ENCODE measurements at regions not wholly inside any gene's neighbourhood (a gene's known extent, or its start where the extent isn't known, plus 50 kb on each side); places are given as distances from the start of the nearest gene placed in this dataset.

DNA sequence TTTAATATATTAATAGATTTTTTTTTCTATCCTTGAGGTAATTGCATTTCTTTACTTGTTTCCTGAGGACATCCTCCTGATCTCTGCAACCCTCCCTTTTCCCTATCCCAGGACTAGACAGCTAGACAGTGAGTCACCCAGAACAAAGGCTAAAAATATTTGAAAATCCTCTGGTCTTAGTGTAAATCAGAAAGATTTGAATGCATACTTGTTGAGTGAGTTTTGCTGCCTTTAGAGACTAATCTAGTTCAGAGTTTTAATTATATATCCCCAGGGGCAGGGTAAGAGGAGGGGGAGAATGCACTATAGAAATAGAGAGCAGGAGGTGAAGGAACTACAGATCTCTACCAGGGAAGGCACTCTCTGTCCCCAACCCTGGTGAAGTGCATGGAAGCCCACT is 202.3 kb upstream of the TCF4 start:
- no peak for TF ChIP-seq MAFK (IDR thresholded peaks at IDR 0.05; ENCODE audit: low read length)
- no peak for TF ChIP-seq DPF2 (IDR thresholded peaks at IDR 0.05)
- no peak for TF ChIP-seq YBX1 (IDR thresholded peaks at IDR 0.05)
- no peak for TF ChIP-seq HCFC1 (IDR thresholded peaks at IDR 0.05; ENCODE audit: low read depth, low read length)
- TF ChIP-seq, protein P1, sequence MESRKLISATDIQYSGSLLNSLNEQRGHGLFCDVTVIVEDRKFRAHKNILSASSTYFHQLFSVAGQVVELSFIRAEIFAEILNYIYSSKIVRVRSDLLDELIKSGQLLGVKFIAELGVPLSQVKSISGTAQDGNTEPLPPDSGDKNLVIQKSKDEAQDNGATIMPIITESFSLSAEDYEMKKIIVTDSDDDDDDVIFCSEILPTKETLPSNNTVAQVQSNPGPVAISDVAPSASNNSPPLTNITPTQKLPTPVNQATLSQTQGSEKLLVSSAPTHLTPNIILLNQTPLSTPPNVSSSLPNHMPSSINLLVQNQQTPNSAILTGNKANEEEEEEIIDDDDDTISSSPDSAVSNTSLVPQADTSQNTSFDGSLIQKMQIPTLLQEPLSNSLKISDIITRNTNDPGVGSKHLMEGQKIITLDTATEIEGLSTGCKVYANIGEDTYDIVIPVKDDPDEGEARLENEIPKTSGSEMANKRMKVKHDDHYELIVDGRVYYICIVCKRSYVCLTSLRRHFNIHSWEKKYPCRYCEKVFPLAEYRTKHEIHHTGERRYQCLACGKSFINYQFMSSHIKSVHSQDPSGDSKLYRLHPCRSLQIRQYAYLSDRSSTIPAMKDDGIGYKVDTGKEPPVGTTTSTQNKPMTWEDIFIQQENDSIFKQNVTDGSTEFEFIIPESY (CRISPR knock-in tag; IDR thresholded peaks at IDR 0.05): no peak
- TF ChIP-seq, protein P2, sequence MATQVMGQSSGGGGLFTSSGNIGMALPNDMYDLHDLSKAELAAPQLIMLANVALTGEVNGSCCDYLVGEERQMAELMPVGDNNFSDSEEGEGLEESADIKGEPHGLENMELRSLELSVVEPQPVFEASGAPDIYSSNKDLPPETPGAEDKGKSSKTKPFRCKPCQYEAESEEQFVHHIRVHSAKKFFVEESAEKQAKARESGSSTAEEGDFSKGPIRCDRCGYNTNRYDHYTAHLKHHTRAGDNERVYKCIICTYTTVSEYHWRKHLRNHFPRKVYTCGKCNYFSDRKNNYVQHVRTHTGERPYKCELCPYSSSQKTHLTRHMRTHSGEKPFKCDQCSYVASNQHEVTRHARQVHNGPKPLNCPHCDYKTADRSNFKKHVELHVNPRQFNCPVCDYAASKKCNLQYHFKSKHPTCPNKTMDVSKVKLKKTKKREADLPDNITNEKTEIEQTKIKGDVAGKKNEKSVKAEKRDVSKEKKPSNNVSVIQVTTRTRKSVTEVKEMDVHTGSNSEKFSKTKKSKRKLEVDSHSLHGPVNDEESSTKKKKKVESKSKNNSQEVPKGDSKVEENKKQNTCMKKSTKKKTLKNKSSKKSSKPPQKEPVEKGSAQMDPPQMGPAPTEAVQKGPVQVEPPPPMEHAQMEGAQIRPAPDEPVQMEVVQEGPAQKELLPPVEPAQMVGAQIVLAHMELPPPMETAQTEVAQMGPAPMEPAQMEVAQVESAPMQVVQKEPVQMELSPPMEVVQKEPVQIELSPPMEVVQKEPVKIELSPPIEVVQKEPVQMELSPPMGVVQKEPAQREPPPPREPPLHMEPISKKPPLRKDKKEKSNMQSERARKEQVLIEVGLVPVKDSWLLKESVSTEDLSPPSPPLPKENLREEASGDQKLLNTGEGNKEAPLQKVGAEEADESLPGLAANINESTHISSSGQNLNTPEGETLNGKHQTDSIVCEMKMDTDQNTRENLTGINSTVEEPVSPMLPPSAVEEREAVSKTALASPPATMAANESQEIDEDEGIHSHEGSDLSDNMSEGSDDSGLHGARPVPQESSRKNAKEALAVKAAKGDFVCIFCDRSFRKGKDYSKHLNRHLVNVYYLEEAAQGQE (IDR thresholded peaks at IDR 0.05; ENCODE audit: borderline replicate concordance): no peak
- TF ChIP-seq, protein P2 (CRISPR knock-in tag; IDR thresholded peaks at IDR 0.05; ENCODE audit: low read depth): no peak
- no peak for TF ChIP-seq STAG1 (CRISPR knock-in tag; IDR thresholded peaks at IDR 0.05; ENCODE audit: borderline replicate concordance)
- TF ChIP-seq JUND (IDR thresholded peaks at IDR 0.05; ENCODE audit: borderline replicate concordance, low read depth, low read length): no peak
- TF ChIP-seq JUND (tag; IDR thresholded peaks at IDR 0.05; ENCODE audit: borderline replicate concordance, low read depth, low read length): no peak
- TF ChIP-seq, protein P3, sequence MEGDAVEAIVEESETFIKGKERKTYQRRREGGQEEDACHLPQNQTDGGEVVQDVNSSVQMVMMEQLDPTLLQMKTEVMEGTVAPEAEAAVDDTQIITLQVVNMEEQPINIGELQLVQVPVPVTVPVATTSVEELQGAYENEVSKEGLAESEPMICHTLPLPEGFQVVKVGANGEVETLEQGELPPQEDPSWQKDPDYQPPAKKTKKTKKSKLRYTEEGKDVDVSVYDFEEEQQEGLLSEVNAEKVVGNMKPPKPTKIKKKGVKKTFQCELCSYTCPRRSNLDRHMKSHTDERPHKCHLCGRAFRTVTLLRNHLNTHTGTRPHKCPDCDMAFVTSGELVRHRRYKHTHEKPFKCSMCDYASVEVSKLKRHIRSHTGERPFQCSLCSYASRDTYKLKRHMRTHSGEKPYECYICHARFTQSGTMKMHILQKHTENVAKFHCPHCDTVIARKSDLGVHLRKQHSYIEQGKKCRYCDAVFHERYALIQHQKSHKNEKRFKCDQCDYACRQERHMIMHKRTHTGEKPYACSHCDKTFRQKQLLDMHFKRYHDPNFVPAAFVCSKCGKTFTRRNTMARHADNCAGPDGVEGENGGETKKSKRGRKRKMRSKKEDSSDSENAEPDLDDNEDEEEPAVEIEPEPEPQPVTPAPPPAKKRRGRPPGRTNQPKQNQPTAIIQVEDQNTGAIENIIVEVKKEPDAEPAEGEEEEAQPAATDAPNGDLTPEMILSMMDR (IDR thresholded peaks at IDR 0.05 in 2 of 3, conservative IDR thresholded peaks at IDR 0.05 in 1 of 3; ENCODE audit: insufficient read depth in 2 of 3, low read depth in 1 of 3, low read length in 3 of 3): no peak
- TF ChIP-seq TCF7L2 (IDR thresholded peaks at IDR 0.05; ENCODE audit: low read depth, low read length): no peak
